Stimulated activated CD8-positive, alpha-beta memory T cell treated with anti-CD3 and anti-CD28 coated beads, Interleukin-12 subunit alpha, Interleukin-12 subunit beta, amount 100 ng/mL, for 1 hour (primary cell): ENCODE measurements at regions not wholly inside any gene's neighbourhood (a gene's known extent, or its start where the extent isn't known, plus 50 kb on each side); places are given as distances from the start of the nearest gene placed in this dataset.

ENCODE experiments used
- DNase-seq: peaks from one replicate; pipeline ENCODE4 v3.0.0-alpha.2; 2020; ENCODE audit warnings: low read depth

GRCh38 chr17:33778505-33779233, 476.4 kb upstream of the CCL2 start:
- DNase-seq, result no peak

GRCh38 chr17:33779234-33779591, 475.9 kb upstream of the CCL2 start:
- no peak for DNase-seq

- DNase-seq, result no peak
Observed at GRCh38 chr17:33785281-33785680, 469.8 kb upstream of the CCL2 start.

- no peak for DNase-seq
Observed at GRCh38 chr17:33786478-33786877, 468.6 kb upstream of the CCL2 start.

- no peak for DNase-seq
Observed at GRCh38 chr17:33789658-33790057, 465.4 kb upstream of the CCL2 start.

- no peak for DNase-seq
Observed at GRCh38 chr17:33797181-33797580, 457.9 kb upstream of the CCL2 start.

GRCh38 chr17:33798308-33798707, 456.8 kb upstream of the CCL2 start:
- DNase-seq, result no peak

GRCh38 chr17:33802349-33803198, 452.5 kb upstream of the CCL2 start:
- DNase-seq, result no peak

GRCh38 chr17:33803199-33803685, 451.8 kb upstream of the CCL2 start:
- DNase-seq, result no peak

- DNase-seq, result no peak
Observed at GRCh38 chr17:33803686-33804085, 451.4 kb upstream of the CCL2 start.

GRCh38 chr17:33804401-33804800, 450.7 kb upstream of the CCL2 start:
- no peak for DNase-seq

- DNase-seq, result no peak
Observed at GRCh38 chr17:33806631-33807030, 448.5 kb upstream of the CCL2 start.

- no peak for DNase-seq
Observed at GRCh38 chr17:33809748-33810147, 445.3 kb upstream of the CCL2 start.

- no peak for DNase-seq
Observed at GRCh38 chr17:33811004-33811760, 443.9 kb upstream of the CCL2 start.

- DNase-seq, result no peak
Observed at GRCh38 chr17:33811984-33812577, 443.0 kb upstream of the CCL2 start.

- DNase-seq, result no peak
Observed at GRCh38 chr17:33814852-33815251, 440.2 kb upstream of the CCL2 start.

GRCh38 chr17:33816036-33816435, 439.0 kb upstream of the CCL2 start:
- DNase-seq, result no peak

GRCh38 chr17:33816842-33817617, 438.1 kb upstream of the CCL2 start:
- no peak for DNase-seq

- no peak for DNase-seq
Observed at GRCh38 chr17:33819539-33819938, 435.5 kb upstream of the CCL2 start.

GRCh38 chr17:33832262-33832661, 422.8 kb upstream of the CCL2 start:
- no peak for DNase-seq

GRCh38 chr17:33837281-33837680, 417.8 kb upstream of the CCL2 start:
- DNase-seq, result no peak
